22Rv1 (cell line): ENCODE measurements at regions not wholly inside any gene's neighbourhood (a gene's known extent, or its start where the extent isn't known, plus 50 kb on each side); places are given as distances from the start of the nearest gene placed in this dataset.

ENCODE experiments used
- ZFX ChIP-seq: fragments of 450-650 bp; IDR thresholded peaks from 2 replicates; pipeline ENCODE4 v1.6.1; 2017; ENCODE audit warnings: antibody characterized with exemption, borderline replicate concordance
- TF ChIP-seq, protein P1 (sequence below): fragments of 450-650 bp; IDR thresholded peaks from 2 replicates; pipeline ENCODE4 v1.5.1; 2017; ENCODE audit warnings: mild to moderate bottlenecking

DNA sequence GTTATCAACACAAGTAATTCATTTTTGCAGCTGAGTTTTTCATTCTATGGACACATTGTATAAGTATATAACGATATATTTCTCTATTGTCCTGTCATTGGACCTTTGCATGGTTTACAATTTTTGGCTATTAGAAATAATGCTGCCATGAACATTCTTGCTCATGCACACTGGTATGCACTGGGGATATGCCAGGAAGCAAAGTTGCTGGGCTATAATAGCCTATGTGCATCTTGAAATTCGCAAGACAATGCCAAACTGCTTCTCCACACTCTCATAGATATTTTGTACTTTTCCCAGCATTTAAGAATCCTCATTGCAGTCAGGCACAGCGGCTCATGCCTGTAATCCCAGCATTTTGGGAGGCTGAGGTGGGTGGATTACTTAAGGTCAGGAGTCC lies 852.6 kb upstream of the ID2 start:
- TF ChIP-seq, protein P1, sequence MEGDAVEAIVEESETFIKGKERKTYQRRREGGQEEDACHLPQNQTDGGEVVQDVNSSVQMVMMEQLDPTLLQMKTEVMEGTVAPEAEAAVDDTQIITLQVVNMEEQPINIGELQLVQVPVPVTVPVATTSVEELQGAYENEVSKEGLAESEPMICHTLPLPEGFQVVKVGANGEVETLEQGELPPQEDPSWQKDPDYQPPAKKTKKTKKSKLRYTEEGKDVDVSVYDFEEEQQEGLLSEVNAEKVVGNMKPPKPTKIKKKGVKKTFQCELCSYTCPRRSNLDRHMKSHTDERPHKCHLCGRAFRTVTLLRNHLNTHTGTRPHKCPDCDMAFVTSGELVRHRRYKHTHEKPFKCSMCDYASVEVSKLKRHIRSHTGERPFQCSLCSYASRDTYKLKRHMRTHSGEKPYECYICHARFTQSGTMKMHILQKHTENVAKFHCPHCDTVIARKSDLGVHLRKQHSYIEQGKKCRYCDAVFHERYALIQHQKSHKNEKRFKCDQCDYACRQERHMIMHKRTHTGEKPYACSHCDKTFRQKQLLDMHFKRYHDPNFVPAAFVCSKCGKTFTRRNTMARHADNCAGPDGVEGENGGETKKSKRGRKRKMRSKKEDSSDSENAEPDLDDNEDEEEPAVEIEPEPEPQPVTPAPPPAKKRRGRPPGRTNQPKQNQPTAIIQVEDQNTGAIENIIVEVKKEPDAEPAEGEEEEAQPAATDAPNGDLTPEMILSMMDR = no peak
- TF ChIP-seq ZFX = no peak
